HG03025 (cell line): ENCODE measurements at regions not wholly inside any gene's neighbourhood (a gene's known extent, or its start where the extent isn't known, plus 50 kb on each side); places are given as distances from the start of the nearest gene placed in this dataset.

Source experiments
- ATAC-seq: cut with Tn5 transposase; IDR thresholded peaks from one replicate; pipeline ENCODE4 v1.9.1; 2021; ENCODE audit warnings: mild to moderate bottlenecking, moderate library complexity; ENCODE audit not compliant: unreplicated experiment, low FRiP score

DNA sequence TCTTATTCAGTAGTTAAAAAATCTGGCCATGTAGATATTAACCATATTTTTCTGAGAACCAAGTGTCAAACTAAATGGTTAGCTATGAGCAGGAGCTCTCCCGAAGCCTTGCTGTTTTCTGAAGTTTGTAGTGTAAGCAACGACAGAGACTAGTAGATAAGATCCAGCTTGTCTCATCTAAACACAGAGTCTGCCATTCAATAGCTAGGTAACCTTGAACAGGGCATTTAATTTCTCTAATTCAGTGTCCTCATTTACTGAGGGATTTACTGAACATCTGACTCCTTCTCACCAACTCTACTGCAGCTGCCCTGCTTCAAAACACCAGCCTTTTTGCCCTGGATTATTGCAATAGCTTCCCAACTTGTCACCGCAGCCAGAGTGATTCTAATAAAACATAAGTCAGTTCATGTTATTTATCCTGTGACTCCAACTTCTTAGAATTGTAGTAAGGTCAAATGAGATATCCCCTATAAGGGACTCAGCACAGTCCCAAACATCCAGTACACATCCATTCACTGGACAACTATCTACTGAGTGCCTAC lies 337.0 kb downstream of the PLK2 start:
- no peak for ATAC-seq

DNA sequence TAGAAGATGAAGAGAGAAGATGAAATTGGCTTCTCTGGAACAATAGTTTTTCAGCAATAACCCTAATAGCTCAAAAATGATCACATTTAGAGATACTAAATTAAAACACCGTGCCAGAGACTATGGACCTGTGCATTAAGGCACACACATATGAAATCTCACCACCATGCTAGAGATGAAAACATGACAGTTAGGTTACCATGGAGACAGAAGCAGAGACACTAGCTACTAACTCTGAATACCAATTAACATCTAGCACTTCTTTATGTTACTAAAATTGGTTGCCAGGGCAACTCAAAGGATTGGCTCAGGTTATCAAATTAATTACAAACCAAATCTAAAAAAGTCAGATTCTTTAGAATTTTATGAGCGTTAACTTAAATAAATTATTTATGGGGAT lies 337.7 kb downstream of the PLK2 start:
- ATAC-seq: no peak

DNA sequence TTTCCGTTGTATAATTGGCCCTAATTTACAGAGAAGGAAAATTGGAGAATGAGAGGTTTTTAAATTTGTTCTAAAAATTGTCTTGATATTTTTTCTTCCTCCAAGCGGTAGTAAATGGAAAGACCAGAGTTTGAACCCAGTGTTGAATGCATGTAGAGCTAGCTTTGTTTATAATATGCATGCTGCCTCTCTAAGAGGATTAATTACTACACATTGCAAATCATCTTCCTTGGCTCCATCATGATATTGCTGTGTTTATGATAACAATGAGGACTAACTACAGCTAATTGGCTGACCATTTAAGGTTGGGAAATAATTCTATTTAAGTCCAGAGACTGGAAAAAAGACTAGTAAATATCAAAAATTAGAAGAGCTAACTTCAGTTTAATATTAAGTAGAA lies 338.5 kb downstream of the PLK2 start:
- no peak for ATAC-seq

DNA sequence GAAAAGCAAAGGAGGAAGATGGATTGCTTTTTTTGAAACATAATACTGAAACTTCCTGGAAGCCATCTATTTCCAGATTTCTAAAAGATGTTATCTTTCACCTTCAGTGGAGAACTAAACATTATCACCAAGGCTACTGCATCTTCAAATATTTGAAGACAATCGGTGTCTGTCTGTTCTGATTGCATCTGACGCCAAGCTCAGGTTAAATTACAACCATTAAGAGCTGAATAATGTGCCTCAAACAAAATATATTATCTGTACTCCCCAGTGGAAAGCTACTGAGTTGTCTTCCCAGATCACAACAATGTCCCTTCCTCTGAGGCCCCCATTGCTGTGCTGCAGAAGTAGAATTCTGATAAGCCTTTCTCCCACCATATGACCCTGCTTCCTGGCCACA lies 342.3 kb downstream of the PLK2 start:
- ATAC-seq: no peak

DNA sequence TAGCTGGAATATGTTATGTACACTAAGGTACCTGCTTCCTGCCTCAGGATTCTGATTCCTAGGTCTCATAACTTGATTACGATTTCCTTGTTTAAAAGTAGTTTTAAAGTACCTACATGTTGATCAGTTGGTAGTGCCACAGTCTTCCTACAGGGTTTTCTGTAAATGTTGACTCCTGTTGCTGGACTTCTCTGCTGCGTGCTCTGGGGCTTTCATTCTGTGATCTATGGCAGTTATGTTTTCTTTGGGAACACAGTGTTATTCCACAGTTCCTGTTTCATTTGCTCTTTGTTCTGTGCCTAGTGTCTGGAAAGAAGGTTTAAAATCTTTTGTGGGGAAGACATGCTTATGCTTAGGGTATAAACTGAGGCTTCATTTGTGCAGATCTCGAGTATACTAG lies 343.5 kb downstream of the PLK2 start:
- no peak for ATAC-seq

DNA sequence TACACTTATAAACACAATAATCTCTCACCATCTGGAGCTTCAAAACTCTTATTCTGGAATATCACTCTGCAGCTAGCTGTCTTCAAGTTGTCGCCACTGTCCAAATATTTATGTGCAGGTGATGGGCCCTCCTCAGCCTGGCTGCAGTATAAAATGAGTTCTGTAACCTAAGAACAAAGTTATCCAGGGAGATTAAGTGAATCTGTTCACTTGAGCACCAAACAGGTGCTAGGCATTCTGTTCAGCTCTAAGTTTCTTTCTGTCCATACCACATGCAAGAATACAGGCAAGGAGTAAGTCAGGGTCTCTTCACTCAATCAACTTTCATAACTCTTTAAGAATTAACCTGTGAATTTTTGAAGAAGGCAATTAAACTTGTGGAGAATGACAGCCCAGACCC lies 344.1 kb downstream of the PLK2 start:
- no peak for ATAC-seq

DNA sequence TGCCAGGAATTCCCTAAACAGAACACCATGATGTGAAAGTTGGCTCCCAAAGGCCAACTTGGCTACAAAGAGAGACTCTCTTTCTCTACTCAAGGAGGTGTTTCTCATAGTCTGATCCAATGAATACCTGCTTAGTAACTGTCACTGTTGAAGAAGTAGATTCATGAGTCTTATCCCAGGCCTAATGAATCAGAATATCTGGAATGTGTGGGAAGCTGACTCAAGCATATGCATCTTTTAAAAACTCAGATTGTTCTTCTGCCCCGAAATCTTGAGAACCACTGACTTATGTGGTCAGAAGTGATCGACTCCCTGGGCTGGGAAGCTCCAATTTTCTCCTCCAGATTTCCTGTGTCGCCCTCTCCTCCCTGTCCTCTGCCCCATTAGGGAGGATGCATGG lies 345.6 kb downstream of the PLK2 start:
- ATAC-seq: no peak

DNA sequence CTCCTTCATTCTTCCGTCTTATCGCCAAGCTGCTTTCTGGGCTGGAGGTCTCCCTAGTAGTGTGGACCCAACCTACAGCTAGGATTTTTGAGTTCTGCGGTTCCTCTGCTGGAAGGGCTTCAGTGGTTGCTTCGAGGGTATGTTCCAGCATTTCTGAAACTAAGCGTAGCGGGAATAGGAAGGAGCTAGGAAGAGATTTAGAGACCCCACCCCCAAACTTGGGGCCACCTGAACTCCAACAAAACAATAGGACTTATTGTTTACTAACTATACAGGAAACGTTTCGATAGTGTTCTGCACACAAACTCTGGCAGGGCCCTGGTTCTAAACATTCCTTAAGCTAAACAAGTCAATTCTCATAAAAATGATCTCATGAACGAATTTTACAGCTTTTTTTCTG lies 346.7 kb downstream of the PLK2 start:
- no peak for ATAC-seq

DNA sequence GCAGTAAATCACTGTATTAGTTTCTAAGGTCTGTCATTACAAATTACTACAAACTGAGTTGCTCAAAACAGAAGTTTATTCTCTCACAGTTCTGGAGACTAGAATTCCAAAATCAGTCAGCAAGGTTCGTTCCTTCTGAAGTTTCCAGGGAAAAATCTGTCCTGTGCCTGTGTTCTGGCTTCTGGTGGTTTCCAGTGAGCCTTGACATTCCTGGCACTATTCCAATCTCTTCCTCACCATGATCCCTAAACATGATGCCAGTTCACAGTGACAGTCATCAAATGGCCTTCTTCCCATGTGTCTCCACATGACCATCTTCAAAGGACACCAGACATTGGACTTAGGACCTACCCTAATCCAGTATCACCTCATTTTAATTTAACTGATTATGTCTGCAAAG lies 351.4 kb downstream of the PLK2 start:
- ATAC-seq: no peak

DNA sequence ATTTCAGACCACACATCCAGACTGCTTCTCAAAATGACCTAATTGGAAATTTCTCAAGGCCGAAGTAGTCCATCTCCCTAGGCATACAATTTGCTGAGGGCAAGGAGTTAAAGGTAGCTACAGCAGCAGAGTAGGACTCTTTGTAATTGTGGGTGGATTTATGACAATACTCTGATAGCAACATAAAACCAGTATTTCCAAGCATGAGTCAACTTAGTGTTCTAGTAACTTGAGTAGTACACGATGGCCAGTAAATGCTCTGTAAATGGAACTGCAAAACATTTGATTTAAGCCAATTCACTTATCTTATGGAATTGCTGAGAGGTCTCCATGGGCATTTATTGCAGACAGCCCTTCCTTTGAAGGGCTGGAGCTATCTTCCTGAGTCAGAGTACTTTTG lies 352.2 kb downstream of the PLK2 start:
- ATAC-seq: no peak

DNA sequence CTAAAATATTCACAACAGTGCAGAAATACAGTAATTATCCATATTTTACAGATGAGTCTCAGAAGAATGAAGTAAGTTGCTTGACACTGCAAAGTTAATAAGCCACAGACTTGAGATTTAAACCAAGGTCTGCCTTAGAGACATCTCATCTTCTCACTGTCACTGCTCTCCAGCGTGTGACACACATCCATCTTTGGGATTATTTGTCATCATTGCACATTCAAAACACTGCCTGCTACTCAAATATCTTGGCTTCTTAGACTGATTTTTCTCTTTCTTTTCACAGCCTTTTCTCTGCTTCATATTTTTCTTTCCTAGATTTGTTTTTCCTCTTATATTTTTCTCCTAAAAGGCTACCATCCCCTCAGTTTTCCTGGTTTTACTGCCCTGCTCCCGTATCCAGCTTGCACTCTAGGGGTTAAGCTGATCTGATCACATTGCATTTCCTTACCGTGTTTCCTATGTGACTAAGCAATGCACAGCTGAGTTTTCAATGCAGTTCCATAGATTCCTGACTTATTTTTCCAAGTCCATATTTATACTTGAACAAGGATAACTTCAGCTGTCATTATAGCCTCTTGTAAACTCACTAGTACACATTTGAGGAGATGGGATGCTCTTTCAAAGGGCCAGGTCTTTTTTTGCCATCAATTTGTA lies 353.0 kb downstream of the PLK2 start:
- no peak for ATAC-seq

DNA sequence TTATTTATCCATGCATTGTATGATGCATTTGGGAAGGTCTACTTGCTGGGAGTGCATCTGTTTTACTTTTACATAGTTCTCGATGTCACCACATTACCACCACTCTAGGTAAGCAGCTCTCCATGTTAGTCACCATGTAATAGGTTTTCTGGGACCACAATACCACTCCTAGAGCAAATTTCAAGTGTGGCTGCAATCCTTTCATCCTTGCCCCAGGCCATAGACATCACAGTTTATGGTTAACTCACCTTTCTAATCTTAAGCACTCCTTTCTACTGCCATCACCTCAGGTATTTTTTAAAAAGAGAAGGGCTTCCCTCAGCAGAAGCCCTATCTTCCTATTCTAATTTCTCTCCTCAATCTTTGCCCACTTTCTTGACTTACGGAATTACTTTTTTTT lies 354.1 kb downstream of the PLK2 start:
- ATAC-seq: no peak

DNA sequence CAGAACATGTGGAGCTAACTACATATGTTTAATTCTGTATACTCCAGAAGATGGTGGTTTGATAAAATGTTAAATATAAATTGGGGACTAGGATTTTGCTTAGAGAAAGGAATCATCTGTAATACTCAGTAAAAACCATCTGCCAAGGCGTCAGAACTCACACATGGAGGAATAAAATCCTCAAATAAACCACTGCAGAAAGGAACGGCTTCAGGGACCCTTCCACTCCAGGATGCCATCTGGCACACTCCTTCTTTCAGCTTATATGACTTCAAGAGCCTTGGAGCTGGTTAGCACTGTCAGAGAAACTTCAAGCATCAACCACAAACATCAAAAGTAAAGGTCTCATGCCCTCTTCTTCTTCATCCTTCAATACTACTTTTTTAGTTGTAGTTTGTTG lies 360.6 kb downstream of the PLK2 start:
- ATAC-seq: no peak

DNA sequence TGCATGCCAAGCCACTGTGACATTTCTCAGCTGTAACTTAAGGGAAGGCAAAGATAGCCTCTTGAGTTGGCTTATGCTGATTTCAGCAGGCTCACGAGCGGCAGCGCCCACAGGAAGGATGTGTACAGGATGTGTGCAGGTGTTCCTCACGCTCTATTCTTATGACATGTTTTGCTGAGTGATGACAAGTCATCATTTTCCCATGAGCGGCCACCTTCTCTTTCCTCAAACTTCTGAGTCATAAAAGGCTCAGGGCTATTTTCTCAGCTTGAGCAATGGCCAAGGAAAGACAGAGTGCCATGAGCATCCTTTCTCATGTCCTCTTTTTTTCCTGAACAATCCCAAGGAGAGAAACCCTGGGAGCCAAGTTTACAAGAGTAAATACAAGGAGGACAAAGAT lies 365.9 kb downstream of the PLK2 start:
- ATAC-seq: no peak

DNA sequence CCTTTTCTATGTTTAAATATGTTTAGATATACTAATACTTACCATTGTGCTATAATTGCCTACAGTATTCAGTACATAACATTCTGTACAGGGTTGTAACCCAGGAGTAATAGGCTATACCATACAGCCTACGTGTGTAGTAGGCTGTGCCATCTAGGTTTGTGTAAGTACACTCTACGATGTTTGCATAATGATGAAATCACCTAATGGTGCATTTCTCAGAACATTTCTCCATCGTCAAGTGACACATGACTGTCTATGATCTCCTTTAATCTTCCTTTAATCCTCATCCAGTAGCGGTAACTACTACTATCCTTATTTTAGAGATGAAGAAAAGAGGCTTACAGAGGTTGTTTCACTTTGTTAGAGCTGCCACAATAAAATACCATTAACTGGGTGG lies 369.2 kb downstream of the PLK2 start:
- ATAC-seq: no peak

DNA sequence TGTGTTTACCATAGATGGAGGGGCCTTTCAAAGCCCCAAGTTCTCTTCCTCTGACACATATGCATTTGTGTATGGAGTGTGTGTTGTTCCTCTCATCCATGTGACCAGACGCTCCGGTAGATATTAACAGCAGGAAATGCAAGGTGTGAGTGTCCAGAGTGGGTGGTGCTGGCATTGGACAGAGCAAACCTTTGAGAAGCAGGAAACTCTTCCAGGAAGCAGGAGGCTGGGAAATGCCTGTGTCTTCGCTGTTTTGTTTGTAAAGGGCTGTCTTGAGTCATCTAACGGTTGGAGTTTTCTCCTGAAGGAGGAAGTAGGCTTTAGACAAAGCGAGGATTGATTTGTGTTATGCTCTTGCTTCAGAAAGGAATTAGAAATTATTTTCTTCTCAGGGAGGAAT lies 370.9 kb downstream of the PLK2 start:
- ATAC-seq: no peak

DNA sequence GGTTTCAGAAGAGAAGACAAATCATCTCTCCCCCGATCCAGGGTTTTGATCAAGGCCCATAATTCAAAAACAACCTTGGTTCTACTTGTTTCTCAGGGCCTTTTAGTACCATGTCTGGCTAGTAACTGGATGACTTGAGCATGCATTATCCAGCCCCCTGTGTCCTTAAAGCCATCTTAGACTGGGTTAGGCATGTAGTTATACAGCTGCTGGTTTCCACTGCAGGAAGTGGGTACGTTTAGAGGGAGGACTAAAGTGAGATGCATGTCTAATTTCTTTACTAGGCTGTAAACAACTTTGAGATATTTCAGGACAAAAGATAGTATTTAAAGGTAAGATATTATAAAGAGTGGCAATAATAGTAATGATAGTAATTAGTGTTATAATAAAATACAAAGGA lies 372.0 kb downstream of the PLK2 start:
- ATAC-seq: no peak

DNA sequence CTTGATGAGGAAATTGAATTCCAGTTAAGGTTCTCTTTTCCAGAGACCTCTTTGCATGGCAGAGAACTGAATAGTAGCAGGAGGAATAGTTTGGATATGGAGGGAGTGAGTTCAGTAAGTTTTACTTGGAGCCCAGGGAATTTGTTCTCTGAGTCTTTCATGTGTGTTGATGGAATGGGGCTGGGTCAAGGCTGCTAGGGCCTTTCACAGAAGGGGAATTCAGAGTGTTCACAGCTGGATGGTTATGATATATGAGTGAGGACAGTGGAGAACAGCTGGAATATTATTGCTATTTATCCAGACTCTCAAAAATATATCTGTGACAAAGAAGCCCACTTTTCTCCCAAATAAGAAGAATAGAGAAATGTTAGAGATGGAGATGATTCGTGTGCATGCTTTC lies 372.8 kb downstream of the PLK2 start:
- no peak for ATAC-seq

DNA sequence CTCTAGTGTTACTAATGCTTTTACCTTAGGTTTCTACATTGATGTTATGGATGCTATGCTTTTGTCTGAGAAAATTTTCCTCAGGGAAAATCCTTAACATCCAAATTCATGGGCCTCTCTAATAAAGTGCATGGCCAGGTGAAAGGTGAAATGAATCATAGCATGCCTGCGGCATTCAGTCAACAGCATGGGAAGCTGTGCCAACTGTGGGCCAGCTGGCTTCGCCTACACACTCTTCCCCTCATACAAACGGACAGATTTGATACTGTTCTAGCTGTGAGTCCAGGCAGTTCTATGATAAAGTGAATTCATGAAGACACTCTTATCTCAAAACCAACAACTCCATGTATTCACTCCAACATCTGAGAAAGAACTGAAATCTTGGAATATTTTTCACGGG lies 374.1 kb downstream of the PLK2 start:
- ATAC-seq: no peak

DNA sequence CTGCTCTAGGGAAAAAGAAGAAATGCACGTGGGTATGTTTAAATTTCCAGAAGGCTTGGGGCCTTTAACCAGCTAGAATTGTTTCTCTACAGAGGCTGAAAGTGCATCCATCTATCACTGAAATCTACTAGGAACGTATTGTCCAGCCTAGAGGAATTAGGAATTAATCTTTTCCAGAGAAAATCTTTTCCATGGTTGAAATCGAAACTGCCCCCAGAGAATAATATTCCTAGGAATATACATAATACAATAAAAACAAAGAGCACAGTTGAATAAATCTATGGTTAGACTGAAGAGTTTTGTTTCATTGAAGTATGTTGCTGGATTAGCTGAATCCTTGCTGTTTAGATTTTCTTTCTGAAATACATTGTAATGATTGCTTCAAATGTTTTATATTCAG lies 378.5 kb downstream of the PLK2 start:
- no peak for ATAC-seq

DNA sequence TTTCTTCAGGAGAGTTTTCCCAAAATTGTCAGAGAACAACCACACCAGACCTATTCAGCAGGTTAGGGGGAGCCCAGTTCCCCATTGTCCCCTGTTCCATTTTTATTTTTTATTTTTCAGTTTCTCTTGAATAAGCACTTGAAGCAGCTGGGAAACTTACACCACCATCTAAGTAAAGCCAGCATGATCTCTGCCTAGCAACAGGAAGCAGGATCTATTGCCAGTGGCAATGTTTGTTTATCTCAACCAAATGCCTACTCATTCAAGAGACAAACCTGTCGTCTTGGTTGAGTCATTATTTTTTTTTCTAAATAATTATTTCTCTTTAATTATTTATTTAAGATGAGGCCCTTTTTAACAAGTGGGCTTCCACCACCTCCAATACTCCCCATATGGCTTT lies 379.3 kb downstream of the PLK2 start:
- no peak for ATAC-seq

DNA sequence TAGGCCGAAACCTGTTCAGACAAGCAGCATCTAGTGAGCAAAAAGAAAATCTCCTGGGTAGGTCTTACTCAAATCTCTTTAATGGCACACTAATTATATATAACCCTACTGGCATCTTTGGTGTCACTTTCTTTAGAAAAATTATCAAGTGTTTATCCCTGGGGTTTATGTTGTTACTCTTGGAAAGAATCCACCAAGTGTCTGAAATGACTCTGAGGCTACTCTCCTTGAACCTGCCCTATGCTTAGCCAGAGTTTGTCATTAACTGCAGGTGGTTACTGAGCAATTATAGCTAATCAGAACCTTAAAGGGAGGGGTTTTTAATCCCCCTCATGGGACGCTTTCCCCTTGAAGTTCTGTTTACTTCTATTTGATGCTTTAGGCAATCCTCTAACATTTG lies 381.9 kb downstream of the PLK2 start:
- ATAC-seq: no peak

DNA sequence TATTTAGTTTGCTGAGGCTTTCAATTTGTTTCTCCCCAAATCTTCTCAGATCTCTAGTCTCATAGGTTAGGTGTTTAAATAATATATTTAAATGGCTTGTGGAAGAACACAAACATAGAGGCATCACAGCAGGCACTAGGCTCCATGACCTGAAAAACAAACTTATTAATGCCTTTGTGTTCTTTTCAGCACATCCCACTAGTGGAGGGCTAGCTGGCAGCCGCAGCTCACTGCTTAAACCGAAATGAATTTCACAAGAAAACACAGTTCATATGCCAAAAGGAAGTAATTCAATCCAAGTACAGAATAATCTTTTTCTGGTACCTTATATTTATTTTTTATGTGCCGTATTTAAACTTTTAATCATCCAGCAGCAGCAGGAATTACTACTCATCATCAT lies 382.5 kb downstream of the PLK2 start:
- ATAC-seq: no peak
